Erythroblast (primary cell): ENCODE measurements at regions not wholly inside any gene's neighbourhood (a gene's known extent, or its start where the extent isn't known, plus 50 kb on each side); places are given as distances from the start of the nearest gene placed in this dataset.

Experiments used
- GATA1 ChIP-seq: IDR thresholded peaks from 2 replicates; pipeline ENCODE4 v1.6.1; 2011; ENCODE audit warnings: low read depth, mild to moderate bottlenecking, control low read depth, low read length, moderate library complexity
- POLR2A ChIP-seq: IDR thresholded peaks from 2 replicates; pipeline ENCODE4 v1.6.1; 2011; ENCODE audit warnings: mild to moderate bottlenecking, low read length

GRCh38 chr6:133761706-133762105 is 127.2 kb upstream of the TCF21 start:
- TF ChIP-seq POLR2A, result no peak
- TF ChIP-seq GATA1, result no peak
